ENCODE measurements at regions not wholly inside any gene's neighbourhood (a gene's known extent, or its start where the extent isn't known, plus 50 kb on each side); places are given as distances from the start of the nearest gene placed in this dataset.

DNA sequence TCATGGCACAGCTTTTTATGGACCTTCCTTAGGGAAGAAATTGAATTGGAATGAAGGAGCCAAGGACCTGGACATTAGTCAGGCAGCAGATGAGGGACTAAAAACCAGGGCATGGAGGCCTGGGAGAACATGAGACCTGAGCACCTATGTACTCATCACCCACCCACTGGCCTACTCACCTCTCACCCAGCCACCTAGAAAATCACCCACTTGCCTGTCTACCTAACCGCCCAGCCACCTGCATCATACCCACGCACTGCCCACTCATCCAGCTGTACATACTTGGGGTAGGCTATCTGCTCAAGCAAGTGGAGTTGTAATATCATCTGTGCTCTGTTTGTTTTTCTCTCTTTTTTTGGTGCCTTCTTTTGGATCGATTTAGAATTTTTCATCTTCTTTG is 65.3 kb upstream of the SLCO2A1 start (continued):
- TF ChIP-seq, protein P1, sequence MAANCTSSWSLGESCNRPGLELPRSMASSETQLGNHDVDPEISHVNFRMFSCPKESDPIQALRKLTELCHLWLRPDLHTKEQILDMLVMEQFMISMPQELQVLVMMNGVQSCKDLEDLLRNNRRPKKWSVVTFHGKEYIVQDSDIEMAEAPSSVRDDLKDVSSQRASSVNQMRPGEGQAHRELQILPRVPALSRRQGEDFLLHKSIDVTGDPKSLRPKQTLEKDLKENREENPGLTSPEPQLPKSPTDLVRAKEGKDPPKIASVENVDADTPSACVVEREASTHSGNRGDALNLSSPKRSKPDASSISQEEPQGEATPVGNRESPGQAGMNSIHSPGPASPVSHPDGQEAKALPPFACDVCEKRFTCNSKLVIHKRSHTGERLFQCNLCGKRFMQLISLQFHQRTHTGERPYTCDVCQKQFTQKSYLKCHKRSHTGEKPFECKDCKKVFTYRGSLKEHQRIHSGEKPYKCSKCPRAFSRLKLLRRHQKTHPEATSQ (CRISPR knock-in tag; IDR thresholded peaks at IDR 0.05; ENCODE audit: borderline replicate concordance): no peak

DNA sequence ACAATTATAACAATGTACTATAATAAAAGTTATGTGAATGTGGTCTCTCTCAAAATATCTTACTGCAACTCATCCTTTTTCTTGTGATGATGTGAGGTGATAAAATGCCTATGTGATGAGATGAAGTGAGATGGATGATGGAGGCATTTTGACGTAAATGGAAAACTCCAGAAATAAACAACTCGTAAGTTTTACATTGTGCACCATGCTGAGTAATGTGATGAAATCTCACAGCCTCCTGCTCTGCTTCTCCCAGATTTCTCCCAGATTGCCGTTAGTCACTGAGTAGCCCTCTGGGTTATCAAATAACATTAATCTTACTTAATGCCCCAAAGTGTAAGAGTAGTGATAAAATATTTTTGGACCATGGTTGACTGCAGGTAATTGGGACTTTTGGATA is 64.8 kb upstream of the SLCO2A1 start:
- Histone ChIP-seq H3K79me2 (ENCODE audit: insufficient read depth, low read length) (no peaks in the 10 kb centered on the region), H2AFZ (ENCODE audit: low read length) (no peak overlapping the region), H3K4me2 (ENCODE audit: low read depth, low read length) (no peak overlapping the region), H3K27me3 (ENCODE audit: control insufficient read depth in 1 of 2, insufficient read depth in 2 of 2, low read length in 2 of 2) (no peaks in the 10 kb centered on the region), H3K4me3 (replicated peaks in 1 of 3; ENCODE audit: insufficient read depth in 1 of 3, low read depth in 2 of 3, low read length in 3 of 3) (no peak overlapping the region), H3K9ac (ENCODE audit: insufficient read depth, low read depth, low read length) (no peak overlapping the region), H3K36me3 (replicated peaks in 1 of 2; ENCODE audit: control insufficient read depth in 1 of 2, insufficient read depth in 2 of 2, low read length in 2 of 2) (no peaks in the 10 kb centered on the region), H4K20me1 (ENCODE audit: insufficient read depth, low read length) (no peaks in the 10 kb centered on the region), H3K27ac (ENCODE audit: extremely low read length, insufficient read depth, low read length) (no peak overlapping the region), H3K4me1 (ENCODE audit: insufficient read depth, low read length) (0 out of 2 replicates have a peak, but pooled peaks cover 7% of the 10 kb centered on the region), H3K9me3 (ENCODE audit: low read length) (no peaks in the 10 kb centered on the region)
- ATAC-seq: no peak
- no peak for TF ChIP-seq ZNF431 (CRISPR knock-in tag; IDR thresholded peaks at IDR 0.05; ENCODE audit: borderline replicate concordance, low read depth)
- no peak for TF ChIP-seq IRX3 (CRISPR knock-in tag; IDR thresholded peaks at IDR 0.05; ENCODE audit: borderline replicate concordance, low read depth)
- TF ChIP-seq CBX2 (IDR thresholded peaks at IDR 0.05; ENCODE audit: low read depth, low read length): no peak
- no peak for TF ChIP-seq CBX2 (CRISPR knock-in tag; IDR thresholded peaks at IDR 0.05; ENCODE audit: low read depth)
- TF ChIP-seq, protein P2, sequence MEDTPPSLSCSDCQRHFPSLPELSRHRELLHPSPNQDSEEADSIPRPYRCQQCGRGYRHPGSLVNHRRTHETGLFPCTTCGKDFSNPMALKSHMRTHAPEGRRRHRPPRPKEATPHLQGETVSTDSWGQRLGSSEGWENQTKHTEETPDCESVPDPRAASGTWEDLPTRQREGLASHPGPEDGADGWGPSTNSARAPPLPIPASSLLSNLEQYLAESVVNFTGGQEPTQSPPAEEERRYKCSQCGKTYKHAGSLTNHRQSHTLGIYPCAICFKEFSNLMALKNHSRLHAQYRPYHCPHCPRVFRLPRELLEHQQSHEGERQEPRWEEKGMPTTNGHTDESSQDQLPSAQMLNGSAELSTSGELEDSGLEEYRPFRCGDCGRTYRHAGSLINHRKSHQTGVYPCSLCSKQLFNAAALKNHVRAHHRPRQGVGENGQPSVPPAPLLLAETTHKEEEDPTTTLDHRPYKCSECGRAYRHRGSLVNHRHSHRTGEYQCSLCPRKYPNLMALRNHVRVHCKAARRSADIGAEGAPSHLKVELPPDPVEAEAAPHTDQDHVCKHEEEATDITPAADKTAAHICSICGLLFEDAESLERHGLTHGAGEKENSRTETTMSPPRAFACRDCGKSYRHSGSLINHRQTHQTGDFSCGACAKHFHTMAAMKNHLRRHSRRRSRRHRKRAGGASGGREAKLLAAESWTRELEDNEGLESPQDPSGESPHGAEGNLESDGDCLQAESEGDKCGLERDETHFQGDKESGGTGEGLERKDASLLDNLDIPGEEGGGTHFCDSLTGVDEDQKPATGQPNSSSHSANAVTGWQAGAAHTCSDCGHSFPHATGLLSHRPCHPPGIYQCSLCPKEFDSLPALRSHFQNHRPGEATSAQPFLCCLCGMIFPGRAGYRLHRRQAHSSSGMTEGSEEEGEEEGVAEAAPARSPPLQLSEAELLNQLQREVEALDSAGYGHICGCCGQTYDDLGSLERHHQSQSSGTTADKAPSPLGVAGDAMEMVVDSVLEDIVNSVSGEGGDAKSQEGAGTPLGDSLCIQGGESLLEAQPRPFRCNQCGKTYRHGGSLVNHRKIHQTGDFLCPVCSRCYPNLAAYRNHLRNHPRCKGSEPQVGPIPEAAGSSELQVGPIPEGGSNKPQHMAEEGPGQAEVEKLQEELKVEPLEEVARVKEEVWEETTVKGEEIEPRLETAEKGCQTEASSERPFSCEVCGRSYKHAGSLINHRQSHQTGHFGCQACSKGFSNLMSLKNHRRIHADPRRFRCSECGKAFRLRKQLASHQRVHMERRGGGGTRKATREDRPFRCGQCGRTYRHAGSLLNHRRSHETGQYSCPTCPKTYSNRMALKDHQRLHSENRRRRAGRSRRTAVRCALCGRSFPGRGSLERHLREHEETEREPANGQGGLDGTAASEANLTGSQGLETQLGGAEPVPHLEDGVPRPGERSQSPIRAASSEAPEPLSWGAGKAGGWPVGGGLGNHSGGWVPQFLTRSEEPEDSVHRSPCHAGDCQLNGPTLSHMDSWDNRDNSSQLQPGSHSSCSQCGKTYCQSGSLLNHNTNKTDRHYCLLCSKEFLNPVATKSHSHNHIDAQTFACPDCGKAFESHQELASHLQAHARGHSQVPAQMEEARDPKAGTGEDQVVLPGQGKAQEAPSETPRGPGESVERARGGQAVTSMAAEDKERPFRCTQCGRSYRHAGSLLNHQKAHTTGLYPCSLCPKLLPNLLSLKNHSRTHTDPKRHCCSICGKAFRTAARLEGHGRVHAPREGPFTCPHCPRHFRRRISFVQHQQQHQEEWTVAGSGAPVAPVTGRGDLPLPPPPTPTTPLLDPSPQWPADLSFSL (CRISPR knock-in tag; IDR thresholded peaks at IDR 0.05): no peak
- TF ChIP-seq SRF (IDR thresholded peaks at IDR 0.05; ENCODE audit: low read depth, low read length): no peak
- no peak for TF ChIP-seq NRL (CRISPR knock-in tag; IDR thresholded peaks at IDR 0.05; ENCODE audit: borderline replicate concordance)
- no peak for TF ChIP-seq RFX1 (IDR thresholded peaks at IDR 0.05)
- TF ChIP-seq, protein P3, sequence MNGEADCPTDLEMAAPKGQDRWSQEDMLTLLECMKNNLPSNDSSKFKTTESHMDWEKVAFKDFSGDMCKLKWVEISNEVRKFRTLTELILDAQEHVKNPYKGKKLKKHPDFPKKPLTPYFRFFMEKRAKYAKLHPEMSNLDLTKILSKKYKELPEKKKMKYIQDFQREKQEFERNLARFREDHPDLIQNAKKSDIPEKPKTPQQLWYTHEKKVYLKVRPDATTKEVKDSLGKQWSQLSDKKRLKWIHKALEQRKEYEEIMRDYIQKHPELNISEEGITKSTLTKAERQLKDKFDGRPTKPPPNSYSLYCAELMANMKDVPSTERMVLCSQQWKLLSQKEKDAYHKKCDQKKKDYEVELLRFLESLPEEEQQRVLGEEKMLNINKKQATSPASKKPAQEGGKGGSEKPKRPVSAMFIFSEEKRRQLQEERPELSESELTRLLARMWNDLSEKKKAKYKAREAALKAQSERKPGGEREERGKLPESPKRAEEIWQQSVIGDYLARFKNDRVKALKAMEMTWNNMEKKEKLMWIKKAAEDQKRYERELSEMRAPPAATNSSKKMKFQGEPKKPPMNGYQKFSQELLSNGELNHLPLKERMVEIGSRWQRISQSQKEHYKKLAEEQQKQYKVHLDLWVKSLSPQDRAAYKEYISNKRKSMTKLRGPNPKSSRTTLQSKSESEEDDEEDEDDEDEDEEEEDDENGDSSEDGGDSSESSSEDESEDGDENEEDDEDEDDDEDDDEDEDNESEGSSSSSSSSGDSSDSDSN (CRISPR knock-in tag; IDR thresholded peaks at IDR 0.05): no peak
- TF ChIP-seq ZNF570 (CRISPR knock-in tag; IDR thresholded peaks at IDR 0.05; ENCODE audit: borderline replicate concordance): no peak
- BruUV-seq (replicated peaks): no TSS peak
- FAIRE-seq: no peak
- WGBS (ENCODE audit: low lambda C conversion rate): 27% methylated on average over 3 of the region's 3 CpGs
- POLR2A ChIA-PET: no interaction called here
- no peak for DNase-seq (ENCODE audit: low spot score)
- in situ Hi-C loops (cut with HindIII; ENCODE audit: extremely low pct_ligation_motif_present, low pct_unique_long_range_greater_than_20kb): no loop called here
- intact Hi-C loops (cut with micrococcal nuclease; ENCODE audit: unreplicated experiment): no loop called here
- CTCF ChIA-PET (ENCODE audit: low intra/inter-chr PET ratio, low total read pairs): no interaction called here
